HG03469 (cell line): ENCODE measurements at regions not wholly inside any gene's neighbourhood (a gene's known extent, or its start where the extent isn't known, plus 50 kb on each side); places are given as distances from the start of the nearest gene placed in this dataset.
A peak's percentile ranks its signal among the peaks of the same experiment; 100 is the strongest.

ENCODE experiments used
- ATAC-seq: cut with Tn5 transposase; IDR thresholded peaks from one replicate; pipeline ENCODE4 v1.9.1; 2021; ENCODE audit warnings: mild to moderate bottlenecking, moderate library complexity, moderate number of reproducible peaks; ENCODE audit not compliant: unreplicated experiment

DNA sequence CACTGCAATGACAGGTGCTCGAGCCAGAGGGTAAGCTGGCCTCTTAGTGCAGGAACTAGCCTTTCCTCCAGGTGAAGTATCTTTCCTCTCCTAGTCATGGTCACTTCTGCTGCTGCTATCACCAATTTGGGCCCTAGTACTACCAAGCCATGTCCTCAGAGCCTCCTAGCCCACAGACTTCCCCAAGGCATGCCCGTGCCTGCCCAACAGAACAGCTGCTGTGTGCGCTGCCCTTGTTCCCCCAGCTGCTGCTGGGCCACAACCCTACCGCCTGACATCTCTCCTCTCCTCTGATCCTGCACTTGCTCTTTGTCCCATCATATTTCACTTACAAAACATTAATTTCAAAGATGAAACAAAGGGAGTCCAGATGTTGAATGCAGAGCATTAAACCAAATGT lies 168.5 kb upstream of the FREM2 start:
- ATAC-seq, result no peak

DNA sequence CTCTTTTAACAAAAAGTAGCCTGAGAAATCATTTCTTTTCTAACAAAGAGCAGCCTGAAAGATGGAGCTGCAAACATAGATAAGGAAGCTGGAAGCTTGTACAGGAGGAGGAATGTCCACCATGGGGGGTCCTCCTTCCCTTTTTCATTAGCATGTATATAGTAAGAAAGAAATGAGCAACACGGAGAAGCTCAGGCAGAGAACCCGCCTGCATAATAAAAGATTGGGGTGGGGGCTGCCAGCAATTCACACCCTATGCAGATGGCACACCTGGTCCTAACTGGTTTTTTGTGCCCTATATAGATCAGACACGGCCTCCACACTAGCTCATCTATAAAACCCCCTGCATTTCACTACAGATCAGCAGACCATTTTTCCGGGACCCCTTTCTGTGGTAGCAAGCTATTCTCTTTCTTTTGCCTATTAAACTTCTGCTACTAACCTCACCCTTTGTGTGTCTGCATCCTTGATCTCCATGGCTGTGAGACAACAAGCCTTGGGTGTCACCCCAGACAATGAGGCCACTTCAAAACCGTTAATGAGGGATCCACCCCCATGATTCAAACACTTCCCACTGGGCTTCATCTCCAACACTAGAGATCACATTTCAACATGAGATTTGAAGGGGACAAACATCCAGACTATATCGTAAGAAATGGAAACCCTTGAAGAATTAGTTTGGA lies 167.5 kb upstream of the FREM2 start:
- ATAC-seq, result no peak

DNA sequence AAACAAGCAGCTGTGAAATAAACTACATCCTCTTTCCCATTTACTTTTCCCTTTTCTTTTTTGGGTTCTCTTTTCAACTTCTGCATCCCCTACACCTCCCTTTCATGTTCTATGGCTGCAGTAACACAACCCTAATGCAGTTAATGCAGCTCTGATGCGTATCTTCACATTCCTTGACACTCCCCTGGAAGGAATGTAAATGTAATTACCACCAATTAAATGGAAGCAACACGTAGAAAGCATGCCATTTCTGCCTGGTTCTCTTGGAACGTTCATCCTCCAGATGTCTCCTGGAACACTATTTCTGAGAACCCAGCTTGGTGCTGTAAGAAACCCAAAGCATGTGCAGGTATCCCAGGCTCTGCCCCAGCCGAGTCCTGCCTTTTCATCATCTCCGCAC lies 166.8 kb upstream of the FREM2 start:
- no peak for ATAC-seq

DNA sequence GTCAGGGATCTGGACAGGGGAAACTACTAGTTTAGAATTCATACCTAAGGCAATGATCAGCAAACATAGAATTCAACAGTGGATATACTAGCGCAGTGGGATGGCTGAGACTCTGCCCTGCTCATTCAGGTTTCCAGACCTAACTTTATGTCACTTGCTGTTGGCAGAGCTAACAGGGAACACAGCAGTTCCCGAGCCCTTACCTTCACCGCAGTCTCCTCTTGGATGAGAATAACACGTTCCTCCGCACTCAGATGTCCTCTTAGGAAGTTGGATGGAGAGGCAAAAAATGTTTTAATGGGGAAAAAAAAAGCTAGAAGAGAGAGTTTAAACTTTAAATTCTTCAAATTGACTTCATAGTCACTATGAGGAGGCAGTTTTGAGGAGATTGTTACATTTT lies 159.7 kb upstream of the FREM2 start:
- no peak for ATAC-seq

DNA sequence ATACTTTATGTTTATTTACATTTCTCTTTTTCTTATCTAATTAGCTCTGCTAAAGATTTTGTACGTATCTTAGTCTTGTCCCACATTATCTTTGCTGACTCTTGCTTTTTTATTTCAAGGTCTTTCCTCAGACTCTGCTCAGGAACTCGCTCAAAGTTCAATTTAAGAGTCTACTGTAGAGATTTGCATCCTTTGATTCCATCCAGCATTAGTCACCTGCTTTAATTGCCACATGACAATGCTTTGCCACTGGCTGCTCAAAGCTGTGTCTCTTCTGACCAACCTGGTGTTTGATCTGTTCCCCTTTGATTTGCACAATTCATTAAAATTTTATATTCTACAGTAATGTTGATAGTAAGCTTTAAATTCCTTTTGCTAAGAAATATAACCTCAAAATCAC lies 157.9 kb upstream of the FREM2 start:
- no peak for ATAC-seq

DNA sequence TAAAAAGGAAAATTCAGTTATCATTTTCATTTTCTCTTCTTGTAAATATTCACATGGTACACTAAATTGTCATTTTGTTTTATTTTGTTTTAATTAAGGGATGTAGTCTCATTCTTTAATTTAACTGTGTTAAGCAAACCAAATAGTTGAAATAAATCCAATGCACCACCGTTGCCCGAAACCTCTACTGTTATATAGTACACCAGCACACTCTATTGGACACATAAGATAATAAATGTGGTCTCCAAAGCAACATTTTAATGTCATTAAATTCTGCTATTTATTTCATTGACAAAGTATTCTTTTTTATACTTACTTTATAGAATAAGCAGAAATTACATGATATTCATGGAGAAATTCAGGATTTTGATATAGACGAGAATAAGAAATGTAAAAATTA lies 156.4 kb upstream of the FREM2 start:
- no peak for ATAC-seq

DNA sequence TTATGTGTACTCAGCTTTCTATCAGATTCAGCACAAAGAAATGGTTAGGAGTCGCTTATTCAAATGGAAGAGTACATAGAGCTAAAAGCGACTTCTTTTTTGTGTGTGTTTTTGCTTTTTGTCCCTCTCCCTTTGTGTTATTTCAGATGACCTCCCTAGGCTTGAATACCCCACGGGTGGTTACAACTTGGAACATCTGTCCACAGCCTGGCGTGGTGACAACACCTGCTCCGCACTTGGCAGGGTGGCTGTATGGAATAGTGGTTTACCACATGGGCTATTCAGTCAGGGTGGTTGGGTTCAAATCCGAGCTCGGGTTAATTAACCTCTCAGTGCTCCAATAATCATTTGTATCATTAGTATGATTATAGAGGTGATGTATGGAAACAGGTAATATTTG lies 151.6 kb upstream of the FREM2 start:
- ATAC-seq, result no peak

DNA sequence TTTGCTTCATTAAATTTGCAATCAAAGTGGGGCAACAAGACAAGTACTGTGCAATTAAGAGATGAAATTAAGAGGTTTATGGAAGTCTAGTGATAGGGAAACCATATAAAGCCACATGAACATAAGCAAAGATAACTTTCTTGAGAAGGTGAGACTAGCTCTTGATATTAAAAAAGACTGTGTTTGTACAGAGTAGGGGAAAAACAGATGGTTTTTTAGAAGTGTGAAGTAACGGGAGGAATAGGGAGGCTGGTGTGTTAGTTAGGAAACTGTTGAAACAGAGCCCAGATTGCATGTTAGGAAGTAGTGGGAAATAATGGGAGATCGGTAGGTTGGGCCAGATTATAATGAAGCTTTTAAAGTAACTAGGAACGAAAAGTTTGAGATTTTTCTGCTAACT lies 149.8 kb upstream of the FREM2 start:
- ATAC-seq, result no peak

DNA sequence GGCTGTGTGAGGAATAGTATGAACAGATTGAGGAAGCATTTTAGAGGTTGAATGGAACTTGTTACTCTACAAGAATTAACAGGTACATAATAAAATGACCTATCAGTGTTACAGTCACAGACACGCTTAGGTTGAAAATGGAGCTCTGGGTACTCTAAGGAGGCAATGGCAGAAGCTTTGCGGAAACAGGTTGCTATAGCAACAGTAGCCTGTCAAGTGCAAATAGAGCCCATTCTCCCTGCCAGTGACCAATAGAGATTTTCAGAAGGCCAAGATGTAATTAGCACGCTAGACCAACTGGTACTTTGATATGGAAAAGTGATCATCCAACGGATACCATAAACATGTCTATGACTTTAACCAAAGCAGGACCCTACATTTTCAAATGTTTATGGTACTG lies 148.5 kb upstream of the FREM2 start:
- no peak for ATAC-seq

DNA sequence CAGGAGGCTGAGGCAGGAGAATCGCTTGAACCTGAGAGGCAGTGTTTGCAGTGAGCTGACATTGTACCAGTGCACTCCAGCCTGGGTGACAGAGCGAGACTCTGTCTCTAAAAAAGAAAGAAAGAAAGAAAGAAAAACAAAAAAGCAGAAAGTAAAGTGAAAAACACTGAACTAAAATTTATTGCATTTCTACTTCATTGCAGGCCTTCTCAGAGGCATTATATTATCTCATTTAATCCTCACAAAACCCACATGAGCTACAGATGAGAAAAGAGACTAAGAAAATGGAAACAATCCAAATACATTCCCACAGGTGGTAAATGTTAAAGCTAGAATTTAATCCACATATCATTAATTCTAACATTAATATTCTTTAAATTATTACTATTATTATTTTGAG lies 147.2 kb upstream of the FREM2 start:
- no peak for ATAC-seq

DNA sequence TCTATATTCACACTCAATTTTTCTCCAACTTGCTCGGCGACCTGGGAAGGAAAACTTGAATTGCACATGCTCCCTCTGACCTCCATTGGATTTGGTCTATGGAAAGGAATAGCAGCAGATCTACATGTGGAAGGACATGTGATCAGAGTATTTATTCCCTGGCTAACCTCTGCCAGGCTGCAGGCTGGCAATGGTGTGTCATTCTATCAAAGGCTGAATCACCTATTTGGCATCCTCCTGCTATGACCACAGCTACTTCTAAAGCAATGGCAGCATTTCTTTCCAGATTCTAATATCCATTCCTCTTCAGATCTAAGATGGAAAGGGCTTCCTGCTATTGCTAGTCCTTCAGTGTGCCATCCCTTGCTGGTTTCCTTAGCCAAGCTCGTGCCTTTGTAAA lies 144.3 kb upstream of the FREM2 start:
- ATAC-seq, result no peak

DNA sequence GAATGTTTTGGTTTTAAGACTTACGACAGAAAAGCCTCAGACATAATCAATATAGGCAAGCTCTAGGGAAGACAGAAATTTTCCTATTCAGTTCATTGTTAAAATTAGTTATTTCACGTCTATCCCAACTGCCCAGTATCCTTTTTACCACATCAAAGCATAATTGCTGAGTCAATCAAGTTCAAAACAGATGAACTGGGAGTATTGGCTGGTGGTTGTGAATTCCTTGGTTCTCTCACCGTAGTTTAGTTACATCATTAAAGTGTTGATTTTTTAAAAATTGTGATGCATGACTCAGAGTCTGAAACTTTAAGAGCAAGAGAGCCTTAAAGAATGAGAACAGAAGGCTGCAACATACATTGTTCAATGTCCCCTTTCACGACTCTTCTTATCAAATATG lies 143.3 kb upstream of the FREM2 start:
- ATAC-seq, result no peak

DNA sequence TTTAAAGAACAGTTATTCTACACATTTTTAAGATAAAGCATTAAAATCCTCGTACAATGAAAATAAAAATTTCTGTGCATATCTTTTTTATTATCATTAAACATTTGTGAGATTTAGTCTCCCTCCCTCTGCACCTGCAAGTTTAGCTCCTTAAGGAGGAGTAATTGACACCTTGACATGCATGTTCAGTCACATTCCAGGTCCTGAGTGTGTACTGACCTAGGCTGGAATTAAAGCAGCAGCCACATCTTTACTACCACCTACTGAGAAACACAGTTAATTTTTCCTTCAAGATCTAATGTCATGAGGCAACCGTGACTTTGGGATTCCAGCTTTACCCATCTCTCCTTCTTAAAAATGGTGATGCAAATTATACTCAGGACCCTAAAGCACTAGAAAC lies 123.1 kb upstream of the FREM2 start:
- ATAC-seq, result no peak

DNA sequence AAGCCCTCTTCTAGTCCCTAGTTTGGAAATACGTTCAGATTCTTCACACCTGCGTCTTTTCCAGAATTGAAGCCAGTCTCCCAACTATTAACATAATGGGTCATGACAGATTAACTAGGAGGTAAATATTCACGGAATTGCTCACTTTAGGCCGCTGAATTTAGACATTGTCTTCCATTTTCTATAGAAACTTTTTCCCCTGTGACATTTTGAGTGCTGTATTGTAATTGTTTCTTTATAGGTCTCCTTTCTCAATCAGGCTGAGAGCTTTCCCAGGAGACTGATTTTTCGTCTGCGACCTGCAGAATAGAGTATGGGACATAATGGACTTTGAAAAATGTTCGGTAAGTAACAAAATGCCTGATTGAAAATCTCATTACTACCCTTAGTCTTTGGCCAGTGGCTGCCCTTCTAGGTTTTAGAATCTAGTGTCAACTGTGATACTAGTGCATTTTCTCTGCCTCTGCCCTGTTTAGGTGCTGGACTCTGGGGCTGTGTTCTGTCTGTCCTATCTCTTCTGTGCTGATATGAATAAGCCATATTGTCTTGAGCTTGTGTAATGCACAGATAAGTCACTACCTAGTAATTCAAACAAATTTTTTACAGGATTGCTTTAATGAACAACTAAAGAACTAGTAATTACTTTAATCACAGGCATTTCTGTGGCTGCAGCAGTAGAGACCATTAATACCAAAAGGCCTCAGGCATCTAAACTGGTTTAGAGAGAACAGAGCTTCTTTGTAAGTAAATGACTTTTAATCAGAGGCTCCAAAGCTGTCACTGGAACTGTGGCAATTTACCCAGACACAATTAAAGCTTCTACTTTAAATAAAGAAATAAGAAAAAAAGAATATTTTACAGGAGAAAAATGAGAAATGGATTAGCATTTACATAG lies 122.4 kb upstream of the FREM2 start:
- no peak for ATAC-seq

DNA sequence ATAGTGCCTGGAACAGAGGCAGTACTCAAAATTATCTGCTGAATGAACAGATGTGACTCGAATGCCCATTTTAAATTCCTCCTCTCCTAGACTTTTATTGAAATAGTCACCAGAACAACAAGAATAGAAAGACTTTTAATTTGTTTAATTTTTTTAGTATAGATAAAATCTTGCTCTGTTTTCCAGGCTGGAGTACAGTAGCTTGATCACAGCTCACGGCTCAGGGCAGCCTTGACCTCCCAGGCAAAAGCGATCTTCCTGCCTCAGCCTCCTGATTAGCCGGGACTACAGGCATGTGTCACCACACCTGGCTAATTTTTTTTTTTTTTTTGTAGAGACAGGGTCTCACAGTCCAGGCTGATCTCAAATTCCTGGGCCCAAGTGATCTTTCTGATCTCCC lies 120.9 kb upstream of the FREM2 start:
- no peak for ATAC-seq

DNA sequence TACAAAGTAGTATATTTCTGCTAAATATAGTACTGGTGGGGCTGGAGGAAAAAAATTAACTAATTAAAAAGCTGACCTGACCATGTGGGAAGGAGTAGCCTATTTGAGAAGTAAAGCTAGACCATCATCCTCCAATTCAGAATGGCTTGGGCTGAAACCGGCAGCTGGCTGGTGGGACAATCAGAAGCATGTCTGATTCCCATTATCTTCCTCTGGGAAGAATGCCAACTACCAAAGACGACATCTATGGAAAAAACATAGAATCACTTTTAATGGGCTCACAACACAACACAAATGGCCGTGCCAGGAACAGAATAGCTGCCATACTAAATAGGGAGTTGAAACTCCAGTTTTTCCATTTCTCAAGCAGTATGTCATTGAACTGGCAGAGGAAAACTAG lies 120.4 kb upstream of the FREM2 start:
- ATAC-seq, result no peak

DNA sequence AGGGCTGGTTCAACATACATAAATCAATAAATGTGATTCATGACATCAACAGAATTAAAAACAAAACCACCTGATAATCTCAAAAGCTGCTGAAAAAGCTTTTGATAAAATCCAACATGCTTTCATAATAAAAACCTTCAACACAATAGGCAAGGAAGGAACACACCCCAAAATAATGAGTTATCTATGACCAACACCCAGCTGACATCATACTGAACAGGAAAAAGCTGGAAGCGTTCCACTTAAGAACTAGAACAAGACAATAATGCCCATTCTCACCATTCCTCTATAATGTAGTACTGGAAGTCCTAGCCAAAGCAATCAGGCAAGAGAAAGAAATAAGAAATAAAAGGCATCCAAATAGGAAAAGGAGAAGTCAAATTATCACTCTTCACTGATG lies 116.2 kb upstream of the FREM2 start:
- ATAC-seq, result no peak

DNA sequence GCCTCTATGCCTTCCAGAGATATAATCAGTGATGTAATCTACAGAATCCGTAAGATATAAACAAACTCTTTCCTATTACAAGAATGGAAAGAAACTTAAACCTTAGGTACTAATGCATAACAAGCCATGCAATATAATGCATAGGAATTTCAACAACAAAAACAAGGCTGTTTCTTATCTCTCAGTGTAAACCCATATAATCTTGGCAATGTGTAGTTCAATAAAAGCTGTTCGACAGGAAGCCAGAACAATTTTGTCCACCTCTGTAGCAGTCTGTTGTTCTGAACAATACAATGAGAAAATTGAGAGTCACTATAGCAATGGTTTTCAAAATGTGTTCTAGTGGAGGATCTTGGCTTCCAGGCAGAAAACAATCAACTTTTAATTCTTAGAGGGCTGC lies 111.5 kb upstream of the FREM2 start:
- no peak for ATAC-seq

DNA sequence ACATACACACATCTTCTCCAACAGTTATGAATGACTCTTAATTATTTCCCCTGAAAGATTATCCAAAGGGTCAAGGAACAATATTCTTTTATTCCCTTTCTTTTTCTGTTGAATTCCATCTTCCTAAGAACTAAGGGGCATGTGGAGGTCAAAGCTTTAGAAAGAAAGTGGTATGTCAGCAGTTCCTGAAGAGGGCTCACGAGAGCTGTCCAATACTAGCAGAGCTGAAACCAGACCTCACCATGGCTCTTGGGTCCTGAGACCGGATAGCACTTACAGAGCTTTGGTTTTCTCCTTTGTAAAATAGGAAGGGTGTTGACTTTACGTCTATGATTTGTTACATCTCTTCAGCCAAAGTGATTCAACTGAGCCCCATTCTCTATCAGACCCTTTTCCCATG lies 109.8 kb upstream of the FREM2 start:
- ATAC-seq, result no peak

DNA sequence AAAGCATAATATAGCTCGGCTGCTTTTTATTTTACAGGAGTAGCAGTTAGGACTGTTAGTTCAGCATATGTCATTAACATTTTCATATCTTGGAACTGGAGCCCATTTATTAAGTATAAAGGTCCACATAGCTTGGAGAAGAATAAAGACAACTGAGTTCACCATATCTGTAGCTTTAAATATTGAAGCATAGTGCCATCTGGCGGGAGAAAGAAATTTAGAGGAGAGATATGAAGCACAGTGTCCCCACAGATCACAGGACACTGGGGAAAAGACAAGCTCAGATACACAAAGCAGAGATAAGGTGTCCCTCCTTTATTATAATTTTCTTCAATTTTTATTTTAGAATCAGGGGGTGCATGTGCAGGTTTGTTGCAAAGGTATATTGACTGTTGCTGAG lies 104.7 kb upstream of the FREM2 start:
- ATAC-seq, result peak; percentile 72

DNA sequence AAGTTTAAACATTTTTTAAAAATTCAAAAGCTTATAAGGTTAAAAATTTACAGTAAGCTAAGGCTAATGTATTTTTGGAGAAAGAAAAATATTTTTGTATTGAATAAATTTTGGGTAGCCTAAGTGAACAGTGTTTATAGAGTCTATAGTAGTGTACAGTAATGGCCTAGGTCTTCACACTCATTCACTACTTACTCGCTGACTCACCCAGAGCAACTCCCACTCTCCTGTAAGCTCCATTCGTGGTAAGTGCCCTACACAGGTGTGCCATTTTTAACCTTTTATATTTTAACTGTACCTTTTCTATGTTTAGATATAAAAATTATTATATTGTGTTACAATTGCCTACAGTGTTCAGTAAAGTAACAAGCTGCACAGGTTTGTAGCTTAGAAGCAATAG lies 96.6 kb upstream of the FREM2 start:
- ATAC-seq, result no peak

DNA sequence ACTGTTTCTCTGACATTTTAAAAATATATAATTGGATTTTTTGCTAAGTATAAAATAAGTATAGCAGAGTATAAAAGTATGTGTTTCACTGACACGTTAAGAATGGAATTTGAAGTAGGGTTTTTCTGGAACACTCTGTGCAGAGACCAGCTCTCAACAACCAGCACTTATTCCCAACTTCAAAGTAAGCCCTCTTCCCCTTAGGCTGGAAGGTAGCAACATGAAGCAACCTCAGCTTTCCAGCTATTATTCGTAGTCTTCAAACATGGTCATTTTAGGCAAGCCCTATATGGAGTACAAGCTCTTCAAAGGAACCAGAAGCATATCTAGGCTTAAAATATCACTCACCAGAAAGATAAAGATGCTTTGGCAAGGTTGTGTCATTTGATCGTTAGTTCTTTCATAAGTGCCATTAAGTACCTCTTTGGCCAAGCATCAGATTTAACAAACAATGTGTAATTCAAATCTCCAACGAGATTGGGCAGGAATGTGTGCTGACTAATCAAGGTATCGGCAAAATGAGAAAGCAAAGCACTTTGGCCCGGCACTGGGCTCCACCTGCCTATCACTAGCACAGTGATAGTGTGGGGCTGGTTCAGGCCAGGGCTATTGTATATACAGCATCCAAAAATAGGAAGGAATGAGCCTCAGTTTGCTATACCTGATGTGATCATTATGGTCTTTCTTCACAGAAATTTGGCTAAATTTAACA lies 95.9 kb upstream of the FREM2 start:
- ATAC-seq, result no peak
